ENCODE measurements at regions not wholly inside any gene's neighbourhood (a gene's known extent, or its start where the extent isn't known, plus 50 kb on each side); places are given as distances from the start of the nearest gene placed in this dataset.

DNA sequence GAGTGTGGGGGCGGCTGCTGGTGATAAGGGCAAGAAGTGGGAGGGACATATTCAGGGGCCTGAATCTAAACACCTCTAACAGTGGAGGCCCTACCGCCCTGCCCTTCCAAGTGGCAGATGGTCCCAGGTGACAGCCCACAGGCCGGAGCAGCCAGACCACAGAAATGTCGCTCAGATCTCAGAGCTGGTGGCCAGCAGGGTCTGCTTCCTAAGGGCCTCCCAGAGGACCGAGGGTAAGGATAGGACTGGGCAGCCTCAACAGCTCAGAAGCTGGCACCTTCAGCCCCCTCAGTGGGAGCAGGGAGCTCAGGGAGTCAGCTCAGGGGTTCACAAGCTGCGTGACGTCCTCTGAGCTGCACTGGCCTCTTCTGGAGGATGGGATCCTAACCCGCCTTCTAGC is 201.8 kb upstream of the ZC3H12A start:
- DNase-seq: no peak
- H3K4me3 ChIP-seq: no peak overlapping the region
- H3K36me3 ChIP-seq: no peaks in the 10 kb centered on the region
- no peaks in the 10 kb centered on the region for H3K27me3 ChIP-seq
- no peaks in the 10 kb centered on the region for H3K9me3 ChIP-seq

DNA sequence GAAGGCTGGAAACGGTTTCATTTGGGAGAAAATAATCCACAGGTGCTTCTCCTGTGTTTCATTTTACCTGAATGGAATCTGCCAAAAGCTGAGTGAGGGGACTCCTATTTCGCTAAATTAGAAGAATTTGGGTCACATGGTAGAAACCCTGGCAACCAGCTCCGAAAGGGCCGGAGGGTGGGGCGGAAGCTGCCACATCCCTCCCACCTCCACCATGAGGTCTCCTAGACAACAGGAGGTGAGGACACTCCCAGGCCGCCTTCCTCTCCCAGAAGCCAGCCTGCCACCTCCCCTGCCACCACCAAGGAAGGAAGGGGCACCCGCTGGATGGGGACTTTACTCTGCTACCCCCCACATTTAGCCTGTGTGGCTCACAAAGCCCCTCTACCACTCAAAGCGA is 199.9 kb upstream of the ZC3H12A start:
- Histone ChIP-seq H3K9me3 (no peaks in the 10 kb centered on the region), H3K4me3 (no peak overlapping the region), H3K36me3 (no peaks in the 10 kb centered on the region), H3K27me3 (no peaks in the 10 kb centered on the region; the same call in 1 of the 2 replicates)
- DNase-seq: no peak

DNA sequence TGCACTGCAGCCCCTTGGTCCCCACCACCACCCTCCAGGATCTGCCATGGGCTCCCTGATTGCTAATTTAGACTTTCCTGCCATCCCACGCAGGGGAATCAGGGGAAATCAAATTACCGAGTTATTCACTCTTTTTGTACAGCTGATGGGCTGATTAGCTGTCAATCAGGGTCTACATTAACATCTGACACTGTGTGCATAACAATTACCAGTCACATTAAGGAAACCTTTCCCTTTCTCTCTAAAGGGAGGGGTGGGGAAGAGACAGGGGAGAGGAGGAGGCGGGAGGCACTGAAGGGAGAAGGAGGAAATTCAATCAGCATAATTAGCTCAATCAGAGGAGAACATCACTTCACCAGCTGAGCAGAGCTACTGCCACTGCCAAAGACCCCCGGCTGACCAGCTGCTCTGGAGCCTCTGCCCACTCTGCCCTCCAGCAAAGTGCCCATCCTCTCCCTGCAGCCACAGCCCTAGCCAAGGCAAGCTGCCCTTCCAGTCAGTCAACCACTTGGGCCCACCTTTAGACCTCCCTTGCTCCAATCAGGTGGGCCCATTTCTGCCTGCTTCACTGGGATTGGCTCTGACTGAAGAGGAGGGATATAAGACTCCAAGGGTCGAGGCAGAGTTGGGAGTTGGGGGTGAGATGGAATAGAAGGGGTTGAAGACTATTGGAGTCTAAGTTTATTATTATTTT is 199.3 kb upstream of the ZC3H12A start:
- no peak for DNase-seq
- H3K9me3 ChIP-seq: no peaks in the 10 kb centered on the region
- no peaks in the 10 kb centered on the region for H3K36me3 ChIP-seq
- H3K4me3 ChIP-seq: no peak overlapping the region
- H3K27me3 ChIP-seq: no peaks in the 10 kb centered on the region; the same call in 1 of the 2 replicates

DNA sequence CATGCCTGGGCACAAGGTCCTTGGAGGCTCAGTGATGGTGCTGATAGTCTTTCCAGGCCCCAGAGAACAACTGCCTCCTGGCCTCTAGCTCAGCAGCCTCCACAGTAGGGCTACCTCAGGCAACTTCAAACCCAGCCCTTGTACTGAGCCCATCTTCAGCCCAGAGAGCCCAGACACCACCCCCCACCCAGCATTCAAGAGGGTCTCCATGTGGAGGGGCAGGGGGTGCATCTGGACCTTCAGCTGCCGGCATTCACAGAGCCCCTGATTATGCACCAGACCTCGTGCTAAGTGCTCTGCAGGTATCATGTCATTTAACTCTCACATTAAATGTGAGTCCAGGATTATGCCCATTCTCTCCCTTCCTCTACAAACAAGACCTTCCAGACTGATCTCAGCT is 197.0 kb upstream of the ZC3H12A start:
- no peaks in the 10 kb centered on the region for H3K9me3 ChIP-seq
- no peak for DNase-seq
- no peak overlapping the region for H3K4me3 ChIP-seq
- H3K27me3 ChIP-seq: no peaks in the 10 kb centered on the region; the same call in 1 of the 2 replicates
- no peaks in the 10 kb centered on the region for H3K36me3 ChIP-seq

DNA sequence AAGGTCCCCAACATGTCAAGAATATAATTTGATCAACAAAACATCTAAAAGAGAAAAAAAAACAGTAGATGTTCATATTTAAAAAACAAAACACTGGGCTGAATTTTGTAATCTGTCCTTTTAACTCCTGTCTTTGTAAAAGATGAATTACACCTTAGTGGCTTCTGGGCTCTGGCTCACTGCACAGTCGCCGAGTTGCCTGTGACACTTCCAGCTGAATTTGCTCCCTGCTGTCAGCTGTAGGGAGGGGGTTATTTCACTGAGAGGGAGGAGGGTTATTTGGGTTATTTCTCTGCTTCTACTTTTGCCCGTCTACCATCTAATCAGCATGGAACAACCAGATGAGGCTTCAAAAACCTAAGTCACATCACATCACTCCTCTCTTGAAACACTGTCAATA is 193.0 kb upstream of the ZC3H12A start:
- Histone ChIP-seq H3K4me3 (no peak overlapping the region), H3K9me3 (no peaks in the 10 kb centered on the region), H3K36me3 (no peaks in the 10 kb centered on the region), H3K27me3 (peaks cover 3% of the 10 kb centered on the region; the same call in 1 of the 2 replicates)
- no peak for DNase-seq

DNA sequence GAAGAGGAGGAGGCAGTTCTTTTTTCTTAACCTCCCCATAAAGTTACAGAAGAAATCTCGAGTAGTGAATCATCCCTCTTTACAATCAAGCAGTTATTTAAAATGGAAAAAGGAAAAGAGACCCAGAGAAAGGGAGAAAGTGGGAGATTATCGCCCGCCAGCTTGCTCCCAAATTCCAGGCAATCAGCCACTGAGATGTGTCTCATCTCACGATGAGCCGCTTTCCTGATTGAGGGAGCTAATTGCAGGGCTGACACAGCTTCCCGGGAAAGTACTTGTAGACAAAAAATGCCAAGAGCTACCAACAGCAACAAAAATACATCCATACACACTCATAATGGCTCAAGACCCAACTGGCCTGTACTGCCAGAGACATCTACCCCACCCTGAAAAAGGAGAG is 191.6 kb upstream of the ZC3H12A start:
- Histone ChIP-seq H3K9me3 (no peaks in the 10 kb centered on the region), H3K36me3 (no peaks in the 10 kb centered on the region), H3K4me3 (no peak overlapping the region), H3K27me3 (peaks cover 3% of the 10 kb centered on the region; the same call in 1 of the 2 replicates)
- DNase-seq: no peak

DNA sequence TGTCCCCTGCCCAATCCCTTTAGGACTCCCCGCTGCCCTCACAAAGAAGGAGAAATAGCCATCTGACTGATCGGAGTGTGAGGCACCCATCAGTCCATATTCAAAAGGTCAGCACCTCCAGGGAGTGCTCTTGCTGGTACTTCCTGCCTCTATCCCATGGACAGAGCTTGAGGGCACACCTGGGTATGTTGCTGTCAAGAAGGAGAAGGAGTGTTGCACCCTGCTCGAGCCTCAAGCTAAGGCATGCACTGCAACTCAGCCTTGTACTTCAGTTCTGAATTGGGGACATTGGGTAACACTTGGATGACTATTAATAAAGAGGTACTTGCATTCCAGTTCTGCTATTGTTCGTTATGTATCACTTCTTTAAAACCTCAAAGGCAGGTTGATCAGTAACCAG is 190.3 kb upstream of the ZC3H12A start:
- peaks cover 3% of the 10 kb centered on the region; the same call in 1 of the 2 replicates for H3K27me3 ChIP-seq
- no peak for DNase-seq
- H3K9me3 ChIP-seq: no peaks in the 10 kb centered on the region
- no peaks in the 10 kb centered on the region for H3K36me3 ChIP-seq
- no peak overlapping the region for H3K4me3 ChIP-seq

DNA sequence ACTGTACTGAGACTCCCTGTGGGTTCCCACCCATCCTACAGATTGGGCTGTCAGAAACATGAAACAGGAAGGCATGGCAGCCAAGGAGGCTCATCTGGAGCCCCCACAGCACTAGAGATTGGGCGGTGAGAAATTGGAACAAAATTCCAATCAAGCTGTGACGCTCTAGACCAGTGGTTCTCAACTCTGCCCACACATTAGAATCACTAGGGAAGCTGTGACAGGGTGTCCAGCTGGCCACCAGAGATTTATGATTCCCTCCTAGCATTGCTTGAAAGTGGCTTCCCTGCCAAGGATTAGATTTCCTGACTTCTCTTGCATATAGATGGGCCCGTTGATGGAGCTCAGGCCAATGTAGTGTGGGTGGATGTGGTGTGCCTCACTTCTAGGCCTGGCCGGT is 187.5 kb upstream of the ZC3H12A start:
- H3K9me3 ChIP-seq: no peaks in the 10 kb centered on the region
- DNase-seq: no peak
- H3K36me3 ChIP-seq: no peaks in the 10 kb centered on the region
- H3K27me3 ChIP-seq: peaks cover 3% of the 10 kb centered on the region; the same call in 1 of the 2 replicates
- no peak overlapping the region for H3K4me3 ChIP-seq

DNA sequence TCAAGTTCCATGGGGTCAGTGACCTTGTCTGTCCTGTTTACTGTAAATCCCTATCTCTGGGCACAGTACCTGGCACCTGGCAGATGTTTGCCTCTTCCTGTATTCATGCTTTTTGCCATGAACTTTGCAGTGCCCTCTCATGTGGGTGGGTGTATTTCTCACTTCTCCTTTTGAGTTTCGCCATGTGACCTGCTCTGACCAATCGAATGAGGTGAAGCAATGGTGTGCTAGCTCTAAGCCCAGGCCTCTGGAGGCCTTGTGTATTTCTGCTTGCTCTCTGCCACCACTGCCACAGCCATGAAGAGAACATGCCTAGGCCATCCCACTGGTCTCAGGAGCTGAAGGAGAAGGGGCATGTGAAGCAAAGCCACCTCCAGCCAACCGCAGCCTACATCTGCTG is 185.5 kb upstream of the ZC3H12A start:
- no peaks in the 10 kb centered on the region for H3K9me3 ChIP-seq
- no peaks in the 10 kb centered on the region for H3K36me3 ChIP-seq
- DNase-seq: no peak
- H3K4me3 ChIP-seq: no peak overlapping the region
- peaks cover 7% of the 10 kb centered on the region; the same call in 1 of the 2 replicates for H3K27me3 ChIP-seq

DNA sequence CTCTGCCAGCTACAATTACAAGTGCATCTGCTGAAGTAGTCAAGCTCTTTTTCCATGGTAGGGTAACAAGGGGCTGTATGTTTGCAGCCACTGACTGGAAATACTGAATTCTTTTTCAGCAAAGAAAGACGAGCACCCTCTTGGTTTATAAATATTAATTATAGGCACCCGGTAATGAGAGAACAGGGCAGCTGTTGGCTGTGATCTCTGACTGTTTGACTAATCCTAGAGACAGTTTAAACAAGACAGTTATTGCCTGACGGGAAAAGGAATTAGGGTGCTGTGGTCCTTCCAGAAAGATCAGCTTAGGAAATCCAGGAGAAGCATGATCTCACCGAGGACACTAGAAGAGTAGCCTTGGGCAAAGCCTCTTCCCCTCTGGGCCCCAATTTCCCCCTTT is 183.7 kb upstream of the ZC3H12A start:
- H3K4me3 ChIP-seq: no peak overlapping the region
- H3K27me3 ChIP-seq: peaks cover 6% of the 10 kb centered on the region
- no peaks in the 10 kb centered on the region for H3K36me3 ChIP-seq
- no peak for DNase-seq
- H3K9me3 ChIP-seq: no peaks in the 10 kb centered on the region

DNA sequence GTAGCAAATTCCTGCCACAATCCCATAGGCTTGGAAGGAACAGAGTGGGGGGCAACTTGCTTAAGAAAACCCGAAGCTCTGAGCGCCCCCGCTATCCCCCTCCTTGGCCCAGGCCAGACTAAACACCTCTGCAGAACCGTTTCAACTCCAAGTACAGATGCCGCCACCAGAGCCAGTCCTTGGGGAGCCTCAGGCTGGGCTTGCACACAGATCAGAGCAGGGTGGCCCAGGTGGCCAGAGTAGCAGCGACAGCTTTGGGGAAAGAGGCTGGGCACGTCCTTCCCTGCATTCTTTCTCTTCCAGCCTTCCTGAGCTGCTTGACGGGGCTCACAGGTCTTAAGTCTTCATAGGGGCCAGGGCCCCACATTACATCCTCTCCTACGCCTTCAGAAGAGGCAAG is 181.6 kb upstream of the ZC3H12A start:
- Histone ChIP-seq H3K4me3 (no peak overlapping the region), H3K9me3 (no peaks in the 10 kb centered on the region), H3K36me3 (no peaks in the 10 kb centered on the region), H3K27me3 (peaks cover 15% of the 10 kb centered on the region)
- no peak for DNase-seq

DNA sequence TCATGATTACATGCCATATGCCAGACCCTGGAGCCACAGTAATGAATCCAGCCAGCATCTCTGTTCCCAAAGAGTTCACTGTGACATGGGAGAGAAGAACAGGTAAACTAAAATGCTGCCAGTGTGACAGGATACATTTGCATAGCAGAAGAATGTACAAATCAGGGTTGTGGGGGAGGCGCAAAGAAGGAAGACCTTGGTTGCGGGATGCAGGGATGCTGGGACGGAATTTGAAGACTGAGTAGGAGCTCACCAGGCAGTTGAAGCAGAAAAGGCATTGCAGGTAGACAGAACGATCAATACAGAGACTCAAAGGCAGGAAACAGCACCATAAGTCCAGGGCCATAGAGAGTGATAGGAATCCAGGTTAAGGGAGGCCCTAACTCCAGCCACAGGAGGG is 180.3 kb upstream of the ZC3H12A start:
- H3K9me3 ChIP-seq: no peaks in the 10 kb centered on the region
- H3K4me3 ChIP-seq: no peak overlapping the region
- peaks cover 20% of the 10 kb centered on the region for H3K27me3 ChIP-seq
- DNase-seq: no peak
- H3K36me3 ChIP-seq: no peaks in the 10 kb centered on the region

DNA sequence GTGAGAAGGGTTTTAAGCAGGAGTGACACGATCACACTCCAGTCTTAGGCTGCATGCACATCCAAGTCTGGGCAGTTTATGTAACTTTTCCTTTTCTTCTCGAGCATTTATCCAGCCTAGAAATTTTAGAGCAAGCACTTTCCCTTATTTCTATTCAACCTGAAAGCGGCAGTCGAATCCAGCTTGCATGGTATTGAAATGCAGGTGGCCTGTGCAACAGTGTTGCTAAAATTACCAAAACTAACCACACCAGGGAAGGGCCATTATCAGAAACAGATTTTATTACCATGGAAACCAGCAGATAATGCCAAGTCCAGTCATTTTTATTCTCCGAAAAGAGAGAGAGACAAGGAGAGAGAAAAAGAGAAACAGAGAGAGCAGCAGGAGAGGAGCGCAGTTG is 179.9 kb upstream of the ZC3H12A start:
- Histone ChIP-seq H3K9me3 (no peaks in the 10 kb centered on the region), H3K36me3 (no peaks in the 10 kb centered on the region), H3K27me3 (peaks cover 20% of the 10 kb centered on the region), H3K4me3 (no peak overlapping the region)
- DNase-seq: no peak

DNA sequence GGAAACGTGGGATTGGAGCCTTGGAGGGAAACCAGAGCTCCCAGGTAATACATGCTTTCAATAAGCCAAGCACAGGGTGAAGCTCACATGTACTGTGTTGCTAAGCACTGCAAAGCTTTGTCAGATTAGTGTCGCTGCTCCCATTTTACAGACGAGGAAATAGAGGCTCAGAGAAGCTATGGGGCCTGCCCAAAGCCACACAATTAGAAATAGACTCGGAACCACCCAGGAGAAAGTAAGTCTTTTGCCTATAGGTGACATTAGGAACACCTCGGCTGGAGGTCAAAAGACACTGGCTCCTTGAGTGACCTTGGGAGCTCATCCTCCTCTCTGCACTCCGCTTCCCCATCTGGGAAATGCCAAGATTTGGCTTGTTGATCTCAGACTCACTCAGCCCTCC is 175.6 kb upstream of the ZC3H12A start:
- Histone ChIP-seq H3K4me3 (no peak overlapping the region), H3K36me3 (no peaks in the 10 kb centered on the region), H3K9me3 (no peaks in the 10 kb centered on the region), H3K27me3 (peaks cover 15% of the 10 kb centered on the region)
- no peak for DNase-seq

DNA sequence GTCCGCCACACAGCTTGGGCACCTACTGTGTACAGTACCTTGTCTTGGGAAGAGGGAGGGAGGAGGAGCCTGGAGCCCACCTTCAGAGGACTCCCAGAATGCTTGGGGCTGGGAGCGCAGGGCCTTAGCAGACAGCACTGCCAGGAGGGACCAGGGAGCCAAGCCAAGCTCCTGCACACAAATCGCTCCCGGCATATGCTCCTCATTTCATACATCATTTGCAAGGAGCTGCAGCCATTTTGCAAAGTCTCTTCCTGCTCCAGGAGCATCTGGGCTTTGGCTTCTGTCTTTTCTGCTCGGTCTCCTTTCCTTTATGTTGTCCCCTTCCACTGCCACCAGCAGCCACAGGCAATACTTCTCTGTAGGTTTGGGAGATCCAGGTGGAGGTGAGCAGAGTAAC is 175.2 kb upstream of the ZC3H12A start:
- Histone ChIP-seq H3K9me3 (no peaks in the 10 kb centered on the region), H3K27me3 (peaks cover 15% of the 10 kb centered on the region), H3K4me3 (no peak overlapping the region), H3K36me3 (no peaks in the 10 kb centered on the region)
- no peak for DNase-seq

DNA sequence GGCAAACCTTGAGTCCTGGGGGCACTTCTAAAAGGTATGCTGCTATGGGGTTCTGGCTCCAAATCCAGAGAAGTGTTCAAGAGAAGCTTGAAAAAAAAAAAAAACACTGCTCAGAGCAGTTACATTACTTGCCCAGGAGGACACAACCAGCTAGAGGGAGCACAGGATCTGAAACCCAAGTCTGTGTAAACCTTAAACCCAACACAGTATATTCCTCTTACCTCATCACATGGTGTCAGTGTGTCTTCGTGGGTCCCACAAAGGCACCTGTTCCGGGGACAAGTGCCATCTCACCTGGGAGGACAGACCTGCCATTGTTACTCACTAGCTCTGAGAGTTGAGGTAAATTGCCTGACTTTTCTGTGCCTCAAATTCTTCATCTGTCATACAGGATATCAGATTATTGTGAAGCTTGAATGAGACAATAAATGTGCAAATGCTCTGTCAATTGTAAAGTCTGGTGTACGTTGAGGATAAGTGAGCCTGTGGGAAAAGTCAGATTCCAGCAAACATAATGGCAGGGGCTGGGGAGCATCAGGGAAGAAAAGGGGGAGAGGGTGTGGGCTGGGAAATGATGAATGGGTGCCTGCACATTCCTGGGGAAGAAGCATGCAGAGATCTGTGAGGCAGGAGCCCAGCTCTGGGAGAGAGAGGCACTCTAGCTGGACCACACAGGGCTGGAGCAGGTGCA is 170.4 kb upstream of the ZC3H12A start:
- Histone ChIP-seq H3K27me3 (peaks cover 3% of the 10 kb centered on the region), H3K36me3 (no peaks in the 10 kb centered on the region), H3K4me3 (no peak overlapping the region), H3K9me3 (no peaks in the 10 kb centered on the region)
- DNase-seq: no peak

DNA sequence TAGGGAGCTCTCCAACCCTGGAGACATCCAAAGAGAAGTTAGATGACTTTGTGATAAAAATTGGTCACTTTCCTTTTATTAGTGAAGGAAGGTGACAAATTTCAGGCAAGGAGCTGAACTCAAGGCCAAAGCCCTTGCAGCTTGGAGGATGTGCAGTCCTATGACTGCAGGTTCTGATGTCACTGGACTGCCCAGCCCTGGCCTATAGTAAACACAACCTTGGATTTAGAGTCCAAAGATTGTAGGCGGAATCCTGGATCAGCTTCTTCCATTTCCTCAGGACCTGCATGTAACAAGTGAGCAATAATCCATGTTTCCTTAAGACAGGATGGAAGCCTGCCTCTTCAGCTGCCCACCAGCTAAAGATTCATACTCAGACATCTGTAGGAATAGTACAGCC is 169.3 kb upstream of the ZC3H12A start:
- Histone ChIP-seq H3K36me3 (no peaks in the 10 kb centered on the region), H3K27me3 (peaks cover 3% of the 10 kb centered on the region), H3K4me3 (no peak overlapping the region), H3K9me3 (no peaks in the 10 kb centered on the region)
- no peak for DNase-seq

DNA sequence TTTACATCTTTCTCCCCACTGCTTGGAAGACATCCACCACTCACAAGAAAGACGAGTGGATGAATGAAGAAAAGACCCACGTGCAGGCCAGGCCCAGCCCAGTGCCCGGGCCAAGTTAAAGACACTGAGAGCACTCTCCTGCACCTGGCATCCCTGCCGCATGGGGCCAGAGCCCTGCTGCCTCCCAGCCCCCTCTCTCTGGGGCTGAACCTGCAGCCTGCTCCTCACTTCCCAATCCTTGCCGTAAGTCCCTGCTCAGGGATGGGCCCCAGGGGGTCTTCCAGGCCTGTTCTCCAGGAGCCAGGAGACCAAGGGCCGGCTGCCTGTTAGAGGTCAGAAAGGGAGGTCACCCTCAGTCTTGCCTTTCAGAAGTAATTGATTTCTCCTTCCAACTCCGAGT is 168.5 kb upstream of the ZC3H12A start:
- Histone ChIP-seq H3K36me3 (no peaks in the 10 kb centered on the region), H3K27me3 (peaks cover 5% of the 10 kb centered on the region), H3K4me3 (no peak overlapping the region), H3K9me3 (no peaks in the 10 kb centered on the region)
- DNase-seq: no peak
